Transverse colon (tissue), 4 donors: ENCODE measurements at regions not wholly inside any gene's neighbourhood (a gene's known extent, or its start where the extent isn't known, plus 50 kb on each side); places are given as distances from the start of the nearest gene placed in this dataset.

Experiments
- EP300 ChIP-seq: sonication (generic); formaldehyde crosslinking; IDR thresholded peaks from one replicate; pipeline ENCODE4 v1.6.1; 2017; ENCODE audit warnings: antibody characterized with exemption, low read depth
- POLR2A ChIP-seq: fragments of 450-650 bp; IDR thresholded peaks from one replicate; pipeline ENCODE4 v1.6.1; 2016; ENCODE audit warnings: antibody characterized with exemption, mild to moderate bottlenecking, moderate library complexity
- POLR2AphosphoS5 ChIP-seq, 3 donors: sonication (generic); formaldehyde crosslinking; IDR thresholded peaks; one replicate each; pipeline ENCODE4 v1.6.1; 2016; ENCODE audit warnings: antibody characterized with exemption in 3 of 3
- TF ChIP-seq, protein P1 (sequence below), 5 experiments: fragments of 200-600 bp in 3 of 5; fragments of 450-650 bp in 2 of 5; sonication (generic) in 3 of 5; IDR thresholded peaks; 1 replicate in 2 of 5; 2 replicates in 3 of 5; pipeline ENCODE4 v1.5.1; 2016 to 2017; ENCODE audit warnings: antibody characterized with exemption in 5 of 5, inconsistent platforms in 3 of 5, mild to moderate bottlenecking in 2 of 5, moderate library complexity in 1 of 5

DNA sequence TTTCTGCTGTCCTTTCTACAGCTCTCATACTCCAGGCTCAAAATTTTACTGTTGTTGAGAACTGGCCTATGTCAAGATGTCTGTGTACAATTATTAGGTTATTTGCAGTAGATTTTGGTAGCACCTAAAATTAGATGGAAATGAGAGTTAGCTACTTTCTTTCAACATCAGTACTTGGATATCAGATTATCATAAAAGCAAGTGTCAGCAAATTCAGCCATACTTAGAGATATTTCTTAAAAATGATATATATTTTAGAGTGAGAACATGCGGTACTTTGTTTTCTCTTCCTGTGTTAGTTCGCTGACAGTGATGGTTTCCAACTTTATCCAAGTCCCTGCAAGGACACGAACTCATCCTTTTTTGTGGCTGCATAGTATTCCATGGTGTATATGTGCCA is 351.8 kb upstream of the LRRC7 start:
- TF ChIP-seq POLR2AphosphoS5 (IDR thresholded peaks at IDR 0.05): no peak
- TF ChIP-seq, protein P1, sequence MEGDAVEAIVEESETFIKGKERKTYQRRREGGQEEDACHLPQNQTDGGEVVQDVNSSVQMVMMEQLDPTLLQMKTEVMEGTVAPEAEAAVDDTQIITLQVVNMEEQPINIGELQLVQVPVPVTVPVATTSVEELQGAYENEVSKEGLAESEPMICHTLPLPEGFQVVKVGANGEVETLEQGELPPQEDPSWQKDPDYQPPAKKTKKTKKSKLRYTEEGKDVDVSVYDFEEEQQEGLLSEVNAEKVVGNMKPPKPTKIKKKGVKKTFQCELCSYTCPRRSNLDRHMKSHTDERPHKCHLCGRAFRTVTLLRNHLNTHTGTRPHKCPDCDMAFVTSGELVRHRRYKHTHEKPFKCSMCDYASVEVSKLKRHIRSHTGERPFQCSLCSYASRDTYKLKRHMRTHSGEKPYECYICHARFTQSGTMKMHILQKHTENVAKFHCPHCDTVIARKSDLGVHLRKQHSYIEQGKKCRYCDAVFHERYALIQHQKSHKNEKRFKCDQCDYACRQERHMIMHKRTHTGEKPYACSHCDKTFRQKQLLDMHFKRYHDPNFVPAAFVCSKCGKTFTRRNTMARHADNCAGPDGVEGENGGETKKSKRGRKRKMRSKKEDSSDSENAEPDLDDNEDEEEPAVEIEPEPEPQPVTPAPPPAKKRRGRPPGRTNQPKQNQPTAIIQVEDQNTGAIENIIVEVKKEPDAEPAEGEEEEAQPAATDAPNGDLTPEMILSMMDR (IDR thresholded peaks at IDR 0.05): no peak
- TF ChIP-seq POLR2A: no peak
- no peak for TF ChIP-seq EP300
